CD14-positive monocyte (primary cell): ENCODE measurements at regions not wholly inside any gene's neighbourhood (a gene's known extent, or its start where the extent isn't known, plus 50 kb on each side); places are given as distances from the start of the nearest gene placed in this dataset.

Experiments
- DNase-seq, 3 donors: peaks; one replicate each; pipeline ENCODE4 v3.0.0-alpha.2; 2011 to 2022
- H2AFZ ChIP-seq: 2 replicates; pipeline ENCODE4 v1.6.0; 2012; ENCODE audit warnings: mild to moderate bottlenecking, low read depth, low read length, inconsistent platforms; ENCODE audit not compliant: insufficient read depth, poor library complexity, severe bottlenecking
- H3K27ac ChIP-seq, 2 donors: 1 replicate in 1 of 2; 2 replicates in 1 of 2; pipeline ENCODE4 v1.5.1; 2012 to 2013; ENCODE audit warnings: low read length in 2 of 2, control low read depth in 1 of 2, inconsistent platforms in 1 of 2, low read depth in 1 of 2, mild to moderate bottlenecking in 1 of 2
- H3K27me3 ChIP-seq, 2 donors: one replicate each; pipeline versions ENCODE4 v1.6.0 to v1.6.1; 2011 to 2013; ENCODE audit warnings: low read length in 2 of 2; ENCODE audit not compliant: control insufficient read depth in 2 of 2, insufficient read depth in 2 of 2
- H3K36me3 ChIP-seq, 2 donors: replicated peaks in 1 of 2; 1 replicate in 1 of 2; 2 replicates in 1 of 2; pipeline versions ENCODE4 v1.5.1 to v1.6.1; 2012 to 2013; ENCODE audit warnings: low read length in 2 of 2, control low read depth in 1 of 2, inconsistent platforms in 1 of 2, mild to moderate bottlenecking in 1 of 2; ENCODE audit not compliant: insufficient read depth in 2 of 2, control insufficient read depth in 1 of 2
- H3K4me1 ChIP-seq, 2 donors: 1 replicate in 1 of 2; 2 replicates in 1 of 2; pipeline versions ENCODE4 v1.5.1 to v1.6.1; 2012 to 2013; ENCODE audit warnings: low read length in 2 of 2, control low read depth in 1 of 2, inconsistent platforms in 1 of 2, mild to moderate bottlenecking in 1 of 2, moderate library complexity in 1 of 2; ENCODE audit not compliant: insufficient read depth in 2 of 2, control insufficient read depth in 1 of 2
- H3K4me2 ChIP-seq: replicated peaks from 2 replicates; pipeline ENCODE3; 2012; ENCODE audit warnings: low read length, moderate library complexity, mild to moderate bottlenecking; ENCODE audit not compliant: poor library complexity, severe bottlenecking; ENCODE audit errors: extremely low read depth
- H3K4me3 ChIP-seq, 3 experiments: fragments of 200-600 bp in 1 of 3; sonication (generic) in 1 of 3; replicated peaks in 1 of 3; 1 replicate in 2 of 3; 2 replicates in 1 of 3; pipeline ENCODE4 v1.5.1; 2011 to 2013; ENCODE audit warnings: low read length in 3 of 3, mild to moderate bottlenecking in 3 of 3, control low read depth in 2 of 3, low read depth in 2 of 3, inconsistent platforms in 1 of 3, moderate library complexity in 1 of 3
- H3K79me2 ChIP-seq: 2 replicates; pipeline ENCODE4 v1.6.0; 2012; ENCODE audit warnings: mild to moderate bottlenecking, control low read depth, inconsistent platforms, low read length, moderate library complexity; ENCODE audit not compliant: insufficient read depth
- H3K9ac ChIP-seq: 2 replicates; pipeline ENCODE4 v1.6.0; 2017; ENCODE audit warnings: low read length, mild to moderate bottlenecking; ENCODE audit not compliant: insufficient read depth, poor library complexity, severe bottlenecking
- H3K9me3 ChIP-seq, 2 donors: replicated peaks in 1 of 2; 1 replicate in 1 of 2; 2 replicates in 1 of 2; pipeline versions ENCODE4 v1.5.1 to v1.6.1; 2012 to 2013; ENCODE audit warnings: low read length in 2 of 2, control low read depth in 1 of 2; ENCODE audit not compliant: control insufficient read depth in 1 of 2, insufficient read depth in 1 of 2
- H4K20me1 ChIP-seq: 2 replicates; pipeline ENCODE4 v1.6.0; 2012; ENCODE audit warnings: mild to moderate bottlenecking, low read length, control low read depth, moderate library complexity; ENCODE audit not compliant: insufficient read depth
- H3K27ac Mint-ChIP-seq, 7 donors: one replicate each; pipeline ENCODE4 v1.8.0; 2020; ENCODE audit warnings: mild to moderate bottlenecking in 7 of 7, mixed read lengths in 7 of 7, moderate library complexity in 6 of 7, inconsistent platforms in 2 of 7
- H3K27me3 Mint-ChIP-seq, 3 donors: one replicate each; pipeline ENCODE4 v1.8.0; 2021 to 2022; ENCODE audit warnings: low read depth in 3 of 3, mild to moderate bottlenecking in 3 of 3, mixed read lengths in 3 of 3, moderate library complexity in 3 of 3, inconsistent platforms in 1 of 3
- H3K36me3 Mint-ChIP-seq, 2 donors: one replicate each; pipeline ENCODE4 v1.8.0; 2020; ENCODE audit warnings: mixed read lengths in 2 of 2, inconsistent platforms in 1 of 2, mild to moderate bottlenecking in 1 of 2
- H3K4me1 Mint-ChIP-seq: one replicate; pipeline ENCODE4 v1.8.0; 2020; ENCODE audit warnings: mild to moderate bottlenecking, mixed read lengths
- H3K4me3 Mint-ChIP-seq, 2 donors: one replicate each; pipeline ENCODE4 v1.8.0; 2020; ENCODE audit warnings: mild to moderate bottlenecking in 2 of 2, mixed read lengths in 2 of 2, moderate library complexity in 1 of 2
- H3K9me3 Mint-ChIP-seq, 7 donors: one replicate each; pipeline ENCODE4 v1.8.0; 2020 to 2022; ENCODE audit warnings: mixed read lengths in 7 of 7, mild to moderate bottlenecking in 6 of 7, moderate library complexity in 6 of 7, inconsistent platforms in 2 of 7
- CTCF ChIP-seq: fragments of 200-600 bp; IDR thresholded peaks from one replicate; pipeline ENCODE4 v1.8.0; 2022; ENCODE audit warnings: antibody characterized with exemption, mild to moderate bottlenecking
- WGBS: methylation state at CpG from one replicate; pipeline ENCODE4 v1.1.5; 2013; ENCODE audit warnings: missing lambda C conversion rate; ENCODE audit not compliant: insufficient coverage; 5-methylcytosine and 5-hydroxymethylcytosine counted together
- intact Hi-C, 2 donors: fragments of 100-400 bp; cut with micrococcal nuclease; formaldehyde crosslinking; loops; one replicate each; pipeline versions ENCODE4 v1.15.0 to v1.15.1; 2023

- H3K27me3 Mint-ChIP-seq, result peaks cover 0 to 3% (median 0%) of the 10 kb centered on the region in 3 donors
- TF ChIP-seq CTCF, result no peak
- Histone ChIP-seq H3K9ac (no peak overlapping the region), H3K36me3 (no peaks in the 10 kb centered on the region), H3K4me3 (no peak overlapping the region), H3K4me2 (no peak overlapping the region), H3K79me2 (no peaks in the 10 kb centered on the region), H3K27ac (no peak overlapping the region), H3K9me3 (peaks cover 0 to 6% of the 10 kb centered on the region in 2 donors), H3K27me3 (no peaks in the 10 kb centered on the region), H3K4me1 (no peaks in the 10 kb centered on the region), H2AFZ (no peak overlapping the region), H4K20me1 (no peaks in the 10 kb centered on the region)
- WGBS, result no CpG with 5 or more reads among the region's 1 CpG
- DNase-seq, result no peak
- intact Hi-C loops, result no loop called here
- no peaks in the 10 kb centered on the region for H3K4me1 Mint-ChIP-seq
- no peak overlapping the region for H3K4me3 Mint-ChIP-seq
- H3K9me3 Mint-ChIP-seq, result peaks cover 0 to 12% (median 2%) of the 10 kb centered on the region in 7 donors
- H3K27ac Mint-ChIP-seq, result no peak overlapping the region
- H3K36me3 Mint-ChIP-seq, result no peaks in the 10 kb centered on the region
Observed at GRCh38 chr10:105988848-105989247, 1175.7 kb downstream of the SORCS1 start.

GRCh38 chr10:105986912-105987635 is 1177.4 kb downstream of the SORCS1 start:
- Histone ChIP-seq H3K27ac (no peak overlapping the region), H3K27me3 (no peaks in the 10 kb centered on the region), H3K9ac (no peak overlapping the region), H2AFZ (no peak overlapping the region), H3K4me1 (no peaks in the 10 kb centered on the region), H3K4me2 (no peak overlapping the region), H3K79me2 (no peaks in the 10 kb centered on the region), H3K4me3 (no peak overlapping the region), H3K9me3 (peaks cover 0 to 6% of the 10 kb centered on the region in 2 donors), H4K20me1 (no peaks in the 10 kb centered on the region), H3K36me3 (no peaks in the 10 kb centered on the region)
- H3K9me3 Mint-ChIP-seq, result peaks cover 0 to 12% (median 2%) of the 10 kb centered on the region in 7 donors
- peaks cover 0 to 3% (median 0%) of the 10 kb centered on the region in 3 donors for H3K27me3 Mint-ChIP-seq
- H3K4me3 Mint-ChIP-seq, result no peak overlapping the region
- H3K36me3 Mint-ChIP-seq, result no peaks in the 10 kb centered on the region
- no peaks in the 10 kb centered on the region for H3K4me1 Mint-ChIP-seq
- H3K27ac Mint-ChIP-seq, result no peak overlapping the region
- no peak for DNase-seq
- no peak for TF ChIP-seq CTCF
- intact Hi-C loops, result no loop called here
- WGBS, result no CpG with 5 or more reads among the region's 3 CpGs
